ENCODE measurements at regions not wholly inside any gene's neighbourhood (a gene's known extent, or its start where the extent isn't known, plus 50 kb on each side); places are given as distances from the start of the nearest gene placed in this dataset.
"Not testable (repeated sequence)": the region's sequence is repeated elsewhere in the genome, so short reads cannot be mapped to it uniquely, and the experiment has no call there.

GRCh38 chr6:147651-148050 is 144.6 kb upstream of the DUSP22 start:
- not testable (repeated sequence) for DNase-seq

- peak; percentile 98 for DNase-seq
Observed at GRCh38 chr6:148051-148984, 144.0 kb upstream of the DUSP22 start.

GRCh38 chr6:150147-150546 is 142.1 kb upstream of the DUSP22 start:
- DNase-seq = not testable (repeated sequence)

- not testable (repeated sequence) for DNase-seq
Observed at GRCh38 chr6:152436-152835, 139.9 kb upstream of the DUSP22 start.

- DNase-seq = not testable (repeated sequence)
Observed at GRCh38 chr6:153026-153425, 139.3 kb upstream of the DUSP22 start.

- not testable (repeated sequence) for DNase-seq
Observed at GRCh38 chr6:153867-154266, 138.4 kb upstream of the DUSP22 start.

- DNase-seq = peak; percentile 36
Observed at GRCh38 chr6:154321-155092, 137.8 kb upstream of the DUSP22 start.

- DNase-seq = no peak
Observed at GRCh38 chr6:156010-156409, 136.3 kb upstream of the DUSP22 start.

- peak; percentile 26 for DNase-seq
Observed at GRCh38 chr6:156441-157140, 135.7 kb upstream of the DUSP22 start.

GRCh38 chr6:157176-157575 is 135.1 kb upstream of the DUSP22 start:
- peak; percentile 27 for DNase-seq

- DNase-seq = not testable (repeated sequence)
Observed at GRCh38 chr6:161657-162056, 130.6 kb upstream of the DUSP22 start.

GRCh38 chr6:164720-165119 is 127.6 kb upstream of the DUSP22 start:
- DNase-seq = no peak

- DNase-seq = no peak
Observed at GRCh38 chr6:165263-165662, 127.0 kb upstream of the DUSP22 start.

- DNase-seq = no peak
Observed at GRCh38 chr6:165906-166305, 126.4 kb upstream of the DUSP22 start.

- DNase-seq = no peak
Observed at GRCh38 chr6:168865-169455, 123.3 kb upstream of the DUSP22 start.

GRCh38 chr6:174036-174435 is 118.3 kb upstream of the DUSP22 start:
- no peak for DNase-seq

GRCh38 chr6:175680-176079 is 116.6 kb upstream of the DUSP22 start:
- DNase-seq = no peak

- no peak for DNase-seq
Observed at GRCh38 chr6:176766-177165, 115.5 kb upstream of the DUSP22 start.

GRCh38 chr6:178119-178518 is 114.2 kb upstream of the DUSP22 start:
- no peak for DNase-seq

GRCh38 chr6:178929-179328 is 113.4 kb upstream of the DUSP22 start:
- not testable (repeated sequence) for DNase-seq

- no peak for DNase-seq
Observed at GRCh38 chr6:179340-179950, 112.8 kb upstream of the DUSP22 start.

GRCh38 chr6:180091-180694 is 112.1 kb upstream of the DUSP22 start:
- peak; percentile 35 for DNase-seq

Measured in activated CD4-positive, alpha-beta T cell treated with anti-CD3 and anti-CD28 coated beads for 48 hours (primary cell).